NOMO-1 (cell line): ENCODE measurements at regions not wholly inside any gene's neighbourhood (a gene's known extent, or its start where the extent isn't known, plus 50 kb on each side); places are given as distances from the start of the nearest gene placed in this dataset.
"Not testable (repeated sequence)": the region's sequence is repeated elsewhere in the genome, so short reads cannot be mapped to it uniquely, and the experiment has no call there.

ENCODE experiments used
- DNase-seq, 2 experiments: peaks; one replicate each; lab custom pipeline; 2025; ENCODE audit not compliant: unreplicated experiment in 2 of 2; lab: John Stamatoyannopoulos, UW

- no peak for DNase-seq
Measured at GRCh38 chr14:37974421-37974820, 233.3 kb upstream of the SSTR1 start.

GRCh38 chr14:37977481-37977880 is 230.2 kb upstream of the SSTR1 start:
- no peak for DNase-seq

GRCh38 chr14:37985826-37986470 is 221.8 kb upstream of the SSTR1 start:
- peak in 1 of 2 experiments; percentile 6 for DNase-seq

- DNase-seq, result no peak
Measured at GRCh38 chr14:37988472-37988871, 219.2 kb upstream of the SSTR1 start.

DNA sequence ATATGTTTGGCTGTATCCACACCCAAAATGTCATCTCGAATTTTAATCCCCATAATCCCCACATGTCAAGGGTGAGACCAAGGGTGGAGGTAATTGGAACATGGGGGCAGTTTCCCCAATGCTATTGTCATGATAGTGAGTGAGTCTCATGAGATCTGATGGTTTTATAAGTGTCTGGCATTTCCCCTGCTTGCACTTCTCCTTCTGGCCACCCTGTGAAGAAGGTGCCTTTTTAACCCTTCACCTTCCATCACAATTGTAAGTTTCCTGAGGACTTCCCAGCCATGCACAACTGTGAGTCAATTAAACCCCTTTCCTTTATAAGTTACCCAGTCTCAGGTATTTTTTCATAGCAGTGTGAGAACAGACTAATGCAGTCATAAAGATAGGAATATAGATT is 216.7 kb upstream of the SSTR1 start:
- DNase-seq, result no peak

DNA sequence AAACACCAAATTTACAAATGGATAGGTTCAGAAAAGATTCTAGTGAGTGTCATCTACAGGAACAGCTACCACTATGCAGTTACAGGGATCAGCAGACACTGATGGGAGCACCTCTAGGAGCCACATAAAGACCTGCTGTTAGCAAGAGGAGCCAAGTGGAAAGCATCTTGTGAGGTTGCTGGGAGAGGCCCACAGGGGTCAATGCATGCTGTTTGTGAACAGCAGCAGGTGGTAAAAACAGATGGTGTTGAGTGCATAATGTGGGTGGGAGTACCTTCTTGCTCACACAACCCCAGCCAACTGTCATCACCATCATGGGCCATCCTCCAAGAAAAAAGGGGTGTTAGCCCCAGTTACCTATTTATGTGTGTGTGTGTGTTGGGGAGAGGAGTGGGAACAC is 215.2 kb upstream of the SSTR1 start:
- DNase-seq, result no peak

DNA sequence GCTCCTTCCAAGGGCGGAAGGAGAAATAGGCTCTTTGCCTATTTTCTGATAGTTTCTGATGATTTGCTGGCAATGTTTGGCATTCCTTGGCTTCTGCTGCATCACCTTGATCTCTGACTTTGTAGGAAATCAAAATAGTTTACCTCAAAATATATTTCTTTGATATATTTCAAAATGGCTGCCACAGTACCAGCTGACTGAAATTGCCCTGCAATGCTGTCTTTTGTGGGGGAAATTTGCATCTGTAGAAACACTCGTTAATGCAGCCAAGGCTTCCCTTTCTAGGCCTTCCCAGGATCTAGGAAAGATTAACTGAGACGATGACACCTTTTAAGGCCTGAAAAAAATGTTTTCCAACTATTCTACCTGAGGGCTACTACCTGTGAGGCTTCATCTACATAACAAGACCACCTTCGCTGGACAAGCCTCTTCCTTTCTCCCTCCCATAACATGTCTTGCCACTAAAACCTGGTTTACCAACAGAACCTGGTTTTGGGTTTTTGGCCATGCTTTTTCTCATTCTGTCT is 212.8 kb upstream of the SSTR1 start:
- DNase-seq, result no peak

GRCh38 chr14:37997017-37997416 is 210.7 kb upstream of the SSTR1 start:
- no peak for DNase-seq

GRCh38 chr14:38000340-38000739 is 207.4 kb upstream of the SSTR1 start:
- DNase-seq, result no peak

DNA sequence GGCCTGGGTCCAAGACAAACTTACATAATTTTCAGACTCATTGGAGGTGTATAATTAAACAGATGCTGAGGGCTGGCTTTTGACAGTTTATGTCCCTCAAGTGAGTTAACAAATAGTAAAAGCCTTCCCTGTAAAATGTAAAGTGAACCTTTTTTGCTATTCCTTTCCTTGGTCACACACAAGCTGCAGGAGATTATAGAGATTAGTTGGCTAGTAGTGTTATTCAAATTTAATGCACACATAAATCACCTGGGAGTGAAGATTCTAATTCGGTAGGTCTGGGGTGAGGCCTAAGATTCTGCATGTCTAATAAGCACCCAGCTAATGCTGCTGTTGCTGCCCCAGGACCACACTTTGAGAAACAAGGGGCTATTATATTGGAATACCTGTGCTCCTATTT is 206.2 kb upstream of the SSTR1 start:
- DNase-seq, result no peak

GRCh38 chr14:38003746-38004609 is 203.7 kb upstream of the SSTR1 start:
- no peak for DNase-seq

DNA sequence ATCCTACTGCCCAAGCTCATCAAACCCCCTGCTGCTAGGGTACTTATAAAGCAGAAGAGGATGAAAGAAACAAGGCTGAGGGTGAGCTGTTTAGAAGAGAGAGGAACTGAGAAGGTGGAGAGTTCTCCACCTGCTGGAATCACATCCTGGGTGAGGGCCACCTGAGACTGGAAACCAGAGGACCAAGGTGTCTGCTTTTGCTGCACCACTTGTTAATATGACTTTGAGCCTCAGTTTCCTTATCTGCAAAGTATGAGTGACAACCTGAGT is 203.2 kb upstream of the SSTR1 start:
- DNase-seq, result no peak

DNA sequence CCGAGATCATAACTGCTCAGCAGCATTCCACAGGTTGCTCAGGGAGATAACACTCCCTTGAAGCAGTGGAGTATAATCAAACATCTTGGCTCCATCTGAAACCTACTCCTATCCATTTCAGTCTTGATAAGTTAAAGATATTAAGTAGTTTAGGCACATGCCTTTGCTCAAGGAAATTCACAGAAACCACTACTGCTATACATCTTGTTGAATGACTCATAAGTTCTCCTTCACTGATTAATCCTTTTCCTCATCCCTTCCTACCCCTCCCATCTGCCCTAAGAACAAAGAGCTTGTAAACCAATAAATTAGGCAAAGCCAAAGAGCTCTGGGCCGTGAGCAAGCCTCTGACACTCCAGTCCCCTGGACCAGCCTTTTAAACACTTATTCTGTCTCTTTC is 196.5 kb upstream of the SSTR1 start:
- DNase-seq, result not testable (repeated sequence)

DNA sequence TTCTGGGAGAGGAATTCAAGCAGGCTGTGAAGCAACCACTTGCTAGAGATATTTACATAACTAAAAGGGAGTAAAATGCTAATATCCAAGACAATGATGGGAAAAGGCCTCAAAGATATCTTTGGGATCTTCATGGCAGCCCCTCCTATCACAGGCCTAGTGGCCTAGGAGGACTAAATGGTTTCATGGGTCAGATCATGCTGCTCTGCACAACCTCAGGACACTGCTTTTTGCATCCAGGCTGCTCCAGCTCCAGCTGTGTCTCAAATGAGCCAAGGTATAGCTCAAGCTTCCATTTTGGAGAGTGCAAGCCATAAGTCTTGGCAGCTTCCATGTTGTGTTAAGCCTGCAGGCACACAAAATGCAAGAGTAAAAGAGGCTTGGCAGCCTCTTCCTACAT is 195.6 kb upstream of the SSTR1 start:
- DNase-seq, result no peak

GRCh38 chr14:38016497-38016896 is 191.2 kb upstream of the SSTR1 start:
- no peak for DNase-seq

- DNase-seq, result no peak
Measured at GRCh38 chr14:38021861-38022260, 185.8 kb upstream of the SSTR1 start.

DNA sequence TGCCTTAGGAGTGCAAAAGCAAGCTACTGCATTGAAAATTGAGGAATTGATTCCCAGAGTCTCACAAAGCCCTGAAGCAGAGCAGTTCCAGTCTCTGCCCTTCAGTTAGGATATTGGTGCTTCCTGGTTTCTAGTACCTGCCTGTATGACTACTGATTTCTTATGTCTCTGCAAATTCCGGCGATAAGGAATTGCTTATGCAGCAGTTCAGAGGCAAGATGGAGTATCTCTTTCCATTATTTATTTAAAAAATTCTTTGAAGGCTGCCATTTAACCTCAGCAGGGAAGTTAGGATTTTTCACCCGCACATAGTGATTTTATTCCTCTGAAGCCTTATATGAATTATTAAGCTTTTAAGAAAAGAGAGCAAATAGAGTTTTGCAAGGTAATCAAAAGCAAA is 184.9 kb upstream of the SSTR1 start:
- DNase-seq, result no peak

DNA sequence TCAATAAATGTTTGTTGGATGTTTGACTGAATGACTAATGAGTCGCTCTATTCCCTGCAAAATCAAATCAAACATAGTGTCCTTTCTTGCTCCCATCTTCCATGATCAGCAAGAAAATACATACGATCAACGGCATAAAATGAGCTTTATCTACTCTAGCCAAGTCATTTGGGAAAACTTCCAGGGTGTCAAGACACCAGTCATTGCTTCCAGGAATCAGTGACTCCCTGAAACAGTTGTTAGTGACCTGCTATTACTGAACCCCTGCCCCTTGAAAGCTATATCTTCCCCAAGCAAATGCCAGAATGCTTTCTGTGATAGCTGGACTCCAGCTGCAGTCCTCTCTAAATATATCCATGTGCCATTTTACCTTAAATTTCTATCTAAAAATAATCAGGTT is 169.5 kb upstream of the SSTR1 start:
- DNase-seq, result no peak

GRCh38 chr14:38038986-38039385 is 168.7 kb upstream of the SSTR1 start:
- DNase-seq, result no peak

GRCh38 chr14:38039496-38039895 is 168.2 kb upstream of the SSTR1 start:
- no peak for DNase-seq

DNA sequence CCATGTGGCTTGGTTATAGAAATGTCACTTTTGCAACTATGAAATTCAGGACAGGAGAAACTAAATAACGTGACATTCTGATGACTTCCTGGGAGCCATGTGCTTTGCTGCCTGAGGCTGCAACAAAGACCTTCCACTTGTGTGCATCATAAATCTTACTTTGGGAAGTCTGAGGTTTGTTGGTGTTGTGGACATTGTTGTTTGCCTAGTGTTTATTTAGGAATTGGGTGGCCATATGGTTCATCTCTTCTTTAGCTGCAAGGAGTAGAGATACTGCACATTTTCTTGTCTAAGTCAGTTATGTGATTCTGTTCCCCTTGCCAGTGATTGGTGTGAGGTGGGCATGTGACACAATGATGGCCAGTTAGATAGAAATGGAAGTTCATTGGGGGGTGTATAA is 167.3 kb upstream of the SSTR1 start:
- no peak for DNase-seq

DNA sequence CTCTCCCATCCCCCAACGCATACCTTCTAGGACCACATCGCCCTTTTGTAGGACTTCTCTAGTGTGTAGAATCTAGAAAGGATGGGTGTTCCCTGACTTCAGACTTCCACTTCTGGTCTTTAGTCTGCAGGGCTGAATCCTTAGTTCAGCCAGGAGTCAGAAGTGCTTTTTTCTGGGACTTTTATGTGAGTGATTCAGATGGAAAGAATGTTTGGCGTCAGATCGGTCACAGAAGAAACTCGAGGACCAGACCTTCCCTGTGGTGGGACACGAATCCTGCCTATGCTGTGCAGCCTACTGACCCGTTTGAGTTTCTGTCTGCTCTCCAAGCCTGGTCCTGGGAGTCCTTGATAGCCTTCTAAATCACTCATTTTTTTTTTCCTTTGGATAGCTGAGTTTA is 165.4 kb upstream of the SSTR1 start:
- DNase-seq, result no peak
